H9 (cell line): ENCODE measurements at regions not wholly inside any gene's neighbourhood (a gene's known extent, or its start where the extent isn't known, plus 50 kb on each side); places are given as distances from the start of the nearest gene placed in this dataset.

Experiments
- DNase-seq: peaks from one replicate; pipeline ENCODE4 v3.0.0-alpha.2; 2017
- H2AFZ ChIP-seq: one replicate; pipeline ENCODE4 v1.6.1; 2013; ENCODE audit warnings: mild to moderate bottlenecking, low read length, control low read depth, moderate library complexity
- H2AK5ac ChIP-seq: 2 replicates; pipeline ENCODE4 v1.6.1; 2013; ENCODE audit warnings: low read length, control low read depth, mixed read lengths; ENCODE audit not compliant: insufficient read length
- H2BK120ac ChIP-seq: one replicate; pipeline ENCODE4 v1.6.1; 2013; ENCODE audit warnings: low read depth, mild to moderate bottlenecking, low read length, control low read depth, inconsistent platforms; ENCODE audit not compliant: poor library complexity, severe bottlenecking
- H2BK12ac ChIP-seq: 2 replicates; pipeline ENCODE4 v1.6.1; 2013; ENCODE audit warnings: low read length, control low read depth, mixed read lengths, low read depth; ENCODE audit not compliant: insufficient read length
- H2BK15ac ChIP-seq: 2 replicates; pipeline ENCODE4 v1.6.1; 2013; ENCODE audit warnings: low read depth, low read length, control low read depth
- H2BK20ac ChIP-seq: one replicate; pipeline ENCODE4 v1.6.1; 2013; ENCODE audit warnings: low read depth, mild to moderate bottlenecking, low read length, control low read depth, inconsistent platforms; ENCODE audit not compliant: poor library complexity, severe bottlenecking
- H2BK5ac ChIP-seq: 2 replicates; pipeline ENCODE4 v1.6.1; 2013; ENCODE audit warnings: low read length, control low read depth, mixed read lengths; ENCODE audit not compliant: insufficient read length
- H3K14ac ChIP-seq: 2 replicates; pipeline ENCODE4 v1.6.1; 2013; ENCODE audit warnings: low read length, control low read depth; ENCODE audit not compliant: insufficient read depth
- H3K18ac ChIP-seq: 2 replicates; pipeline ENCODE4 v1.6.1; 2013; ENCODE audit warnings: low read depth, mild to moderate bottlenecking, mixed read lengths, low read length, control low read depth; ENCODE audit not compliant: insufficient read length
- H3K23ac ChIP-seq: 2 replicates; pipeline ENCODE4 v1.6.1; 2013; ENCODE audit warnings: low read length, control low read depth, mixed read lengths, low read depth; ENCODE audit not compliant: insufficient read length
- H3K23me2 ChIP-seq: 2 replicates; pipeline ENCODE4 v1.6.1; 2013; ENCODE audit warnings: low read depth, mild to moderate bottlenecking, mixed read lengths, low read length, control low read depth; ENCODE audit not compliant: insufficient read length, poor library complexity, severe bottlenecking
- H3K27ac ChIP-seq: 2 replicates; pipeline ENCODE4 v1.5.1; 2013; ENCODE audit warnings: low read length, control low read depth, mixed read lengths, low read depth; ENCODE audit not compliant: insufficient read length
- H3K27me3 ChIP-seq: 2 replicates; pipeline ENCODE4 v1.6.1; 2013; ENCODE audit warnings: low read length, control low read depth, inconsistent platforms; ENCODE audit not compliant: insufficient read depth
- H3K4ac ChIP-seq: 2 replicates; pipeline ENCODE4 v1.6.1; 2013; ENCODE audit warnings: low read depth, mild to moderate bottlenecking, control low read depth, inconsistent platforms, low read length, moderate library complexity
- H3K4me1 ChIP-seq: 2 replicates; pipeline ENCODE4 v1.6.1; 2013; ENCODE audit warnings: low read length, control low read depth, inconsistent platforms; ENCODE audit not compliant: insufficient read depth
- H3K4me2 ChIP-seq: 2 replicates; pipeline ENCODE4 v1.6.1; 2013; ENCODE audit warnings: low read length, control low read depth, mixed read lengths; ENCODE audit not compliant: insufficient read length, insufficient read depth
- H3K56ac ChIP-seq: 2 replicates; pipeline ENCODE4 v1.6.1; 2013; ENCODE audit warnings: low read depth, mild to moderate bottlenecking, mixed read lengths, low read length, control low read depth; ENCODE audit not compliant: insufficient read length
- H3K79me1 ChIP-seq: 2 replicates; pipeline ENCODE4 v1.6.1; 2013; ENCODE audit warnings: low read depth, mild to moderate bottlenecking, moderate library complexity, low read length, control low read depth, inconsistent platforms; ENCODE audit not compliant: insufficient read depth, poor library complexity, severe bottlenecking
- H3K79me2 ChIP-seq: 2 replicates; pipeline ENCODE4 v1.6.1; 2013; ENCODE audit warnings: low read length, control low read depth, inconsistent platforms; ENCODE audit not compliant: insufficient read depth
- H3K9ac ChIP-seq: 2 replicates; pipeline ENCODE4 v1.6.1; 2013; ENCODE audit warnings: low read length, control low read depth, mixed read lengths; ENCODE audit not compliant: insufficient read length; ENCODE audit errors: extremely low read depth
- H3K9me3 ChIP-seq: one replicate; pipeline ENCODE4 v1.6.1; 2013; ENCODE audit warnings: low read depth, low read length, inconsistent platforms; ENCODE audit not compliant: control insufficient read depth
- H3T11ph ChIP-seq: one replicate; pipeline ENCODE4 v1.6.1; 2013; ENCODE audit warnings: mild to moderate bottlenecking, low read length, control low read depth, inconsistent platforms
- H4K20me1 ChIP-seq: one replicate; pipeline ENCODE4 v1.6.1; 2013; ENCODE audit not compliant: control insufficient read depth, insufficient read length, insufficient read depth
- H4K5ac ChIP-seq: 2 replicates; pipeline ENCODE4 v1.6.1; 2013; ENCODE audit warnings: low read depth, mild to moderate bottlenecking, mixed read lengths, low read length, control low read depth; ENCODE audit not compliant: insufficient read length
- H4K8ac ChIP-seq: replicated peaks from 2 replicates; pipeline ENCODE4 v1.6.1; 2013; ENCODE audit warnings: low read length, control low read depth, mixed read lengths, low read depth; ENCODE audit not compliant: insufficient read length
- H4K91ac ChIP-seq: 2 replicates; pipeline ENCODE4 v1.6.1; 2013; ENCODE audit warnings: low read depth, mild to moderate bottlenecking, moderate library complexity, mixed read lengths, low read length, control low read depth; ENCODE audit not compliant: insufficient read length
- H3K27ac Mint-ChIP-seq, 3 experiments: 2 replicates in 2 of 3; 3 replicates in 1 of 3; pipeline ENCODE4 v1.8.0; 2020 to 2021; ENCODE audit warnings: mixed read lengths in 3 of 3, mild to moderate bottlenecking in 1 of 3, moderate library complexity in 1 of 3
- H3K27me3 Mint-ChIP-seq: 2 replicates; pipeline ENCODE4 v1.8.0; 2021; ENCODE audit warnings: low read depth, mild to moderate bottlenecking, moderate library complexity, mixed read lengths
- H3K36me3 Mint-ChIP-seq, 3 experiments: 2 replicates in 2 of 3; 3 replicates in 1 of 3; pipeline ENCODE4 v1.8.0; 2020 to 2021; ENCODE audit warnings: low read depth in 3 of 3, mixed read lengths in 3 of 3; ENCODE audit not compliant: insufficient read depth in 1 of 3
- H3K4me1 Mint-ChIP-seq, 2 experiments: 2 replicates each; pipeline ENCODE4 v1.8.0; 2020; ENCODE audit warnings: mixed read lengths in 2 of 2
- H3K4me3 Mint-ChIP-seq, 2 experiments: 2 replicates in 1 of 2; 3 replicates in 1 of 2; pipeline ENCODE4 v1.8.0; 2020 to 2021; ENCODE audit warnings: mild to moderate bottlenecking in 2 of 2, mixed read lengths in 2 of 2, moderate library complexity in 1 of 2
- H3K9me3 Mint-ChIP-seq, 2 experiments: 2 replicates in 1 of 2; 3 replicates in 1 of 2; pipeline ENCODE4 v1.8.0; 2020; ENCODE audit warnings: mild to moderate bottlenecking in 2 of 2, mixed read lengths in 2 of 2, moderate library complexity in 1 of 2
- WGBS: extraction: QIAGEN DNeasy Blood & Tissue Kit; methylation state at CpG from one replicate; pipeline ENCODE4 v1.1.7; 2013; ENCODE audit warnings: missing lambda C conversion rate, low lambda C conversion rate, mixed read lengths; ENCODE audit not compliant: insufficient read length; ENCODE audit errors: extremely low coverage; 5-methylcytosine and 5-hydroxymethylcytosine counted together
- TF ChIP-seq, protein P1 (sequence below): fragments of 200-600 bp; sonication (generic); conservative IDR thresholded peaks from 3 replicates; pipeline ENCODE4 v1.8.0; 2021; ENCODE audit warnings: antibody characterized with exemption, mild to moderate bottlenecking

- Histone ChIP-seq H3K4me1 (0 out of 2 replicates have a peak, but pooled peaks cover 2% of the 10 kb centered on the region), H3K4ac (no peak overlapping the region), H2BK15ac (no peak overlapping the region), H3K56ac (no peak overlapping the region), H4K5ac (no peak overlapping the region), H4K91ac (no peak overlapping the region), H2AFZ (no peak overlapping the region), H3K18ac (no peak overlapping the region), H2BK12ac (no peak overlapping the region), H3K23me2 (no peaks in the 10 kb centered on the region), H3K4me2 (no peak overlapping the region), H3K79me2 (no peaks in the 10 kb centered on the region), H2BK120ac (no peak overlapping the region), H3K9me3 (no peaks in the 10 kb centered on the region), H4K20me1 (no peaks in the 10 kb centered on the region), H3K23ac (no peak overlapping the region), H4K8ac (no peak overlapping the region), H3K9ac (no peak overlapping the region), H3K79me1 (no peaks in the 10 kb centered on the region), H2BK5ac (no peak overlapping the region), H2AK5ac (no peak overlapping the region), H3T11ph (no peak overlapping the region), H2BK20ac (no peak overlapping the region), H3K27ac (no peak overlapping the region), H3K27me3 (no peaks in the 10 kb centered on the region), H3K14ac (no peak overlapping the region)
- Mint-ChIP-seq H3K27me3 (no peaks in the 10 kb centered on the region), H3K4me1 (peaks cover 15 to 17% of the 10 kb centered on the region in 2 experiments), H3K27ac (no peak overlapping the region), H3K9me3 (peaks cover 4 to 7% of the 10 kb centered on the region in 2 experiments; a peak in 4 of 5 replicates), H3K4me3 (no peak overlapping the region), H3K36me3 (peaks cover 0 to 7% (median 0%) of the 10 kb centered on the region in 3 experiments; a peak in 2 of 7 replicates)
- TF ChIP-seq, protein P1, sequence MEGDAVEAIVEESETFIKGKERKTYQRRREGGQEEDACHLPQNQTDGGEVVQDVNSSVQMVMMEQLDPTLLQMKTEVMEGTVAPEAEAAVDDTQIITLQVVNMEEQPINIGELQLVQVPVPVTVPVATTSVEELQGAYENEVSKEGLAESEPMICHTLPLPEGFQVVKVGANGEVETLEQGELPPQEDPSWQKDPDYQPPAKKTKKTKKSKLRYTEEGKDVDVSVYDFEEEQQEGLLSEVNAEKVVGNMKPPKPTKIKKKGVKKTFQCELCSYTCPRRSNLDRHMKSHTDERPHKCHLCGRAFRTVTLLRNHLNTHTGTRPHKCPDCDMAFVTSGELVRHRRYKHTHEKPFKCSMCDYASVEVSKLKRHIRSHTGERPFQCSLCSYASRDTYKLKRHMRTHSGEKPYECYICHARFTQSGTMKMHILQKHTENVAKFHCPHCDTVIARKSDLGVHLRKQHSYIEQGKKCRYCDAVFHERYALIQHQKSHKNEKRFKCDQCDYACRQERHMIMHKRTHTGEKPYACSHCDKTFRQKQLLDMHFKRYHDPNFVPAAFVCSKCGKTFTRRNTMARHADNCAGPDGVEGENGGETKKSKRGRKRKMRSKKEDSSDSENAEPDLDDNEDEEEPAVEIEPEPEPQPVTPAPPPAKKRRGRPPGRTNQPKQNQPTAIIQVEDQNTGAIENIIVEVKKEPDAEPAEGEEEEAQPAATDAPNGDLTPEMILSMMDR, result no peak
- WGBS, result no CpG with 5 or more reads among the region's 8 CpGs
- no peak for DNase-seq
Measured at GRCh38 chr9:11107196-11107595, 494.4 kb upstream of the PTPRD start.
